SK-N-SH (cell line): ENCODE measurements at regions not wholly inside any gene's neighbourhood (a gene's known extent, or its start where the extent isn't known, plus 50 kb on each side); places are given as distances from the start of the nearest gene placed in this dataset.

ENCODE experiments used
- CTCF ChIA-PET: fragments of 300-600, 350-600 bp; formaldehyde crosslinking; extraction: SDS; loops from one replicate; lab custom pipeline; 2021; lab: Yijun Ruan, JAX
- POLR2A ChIA-PET: fragments of 350-600 bp; sonication (Branson Sonifier 250); formaldehyde crosslinking; extraction: SDS; loops from one replicate; lab custom pipeline; 2020; ENCODE audit warnings: antibody characterized with exemption, inconsistent platforms; lab: Yijun Ruan, JAX
- DNase-seq: peaks from one replicate; pipeline ENCODE4 v3.0.0; 2012
- H2AFZ ChIP-seq: fragments of 200-600 bp; sonication (generic); 2 replicates; pipeline ENCODE4 v1.8.1; 2016; ENCODE audit warnings: antibody characterized with exemption, mild to moderate bottlenecking, low read depth
- H3F3A ChIP-seq: fragments of 200-600 bp; sonication (generic); replicated peaks from 2 replicates; pipeline ENCODE3; 2016; ENCODE audit warnings: antibody characterized with exemption, mild to moderate bottlenecking; ENCODE audit not compliant: insufficient read depth
- H3K27ac ChIP-seq, 2 experiments: fragments of 200-500 bp in 1 of 2; fragments of 200-600 bp in 1 of 2; sonication (Bioruptor generic) in 1 of 2; sonication (generic), shearing (Covaris generic) in 1 of 2; 2 replicates each; pipeline versions ENCODE4 v1.5.1 to v1.6.1; 2014 to 2016; ENCODE audit warnings: low read depth in 2 of 2, inconsistent platforms in 1 of 2, low read length in 1 of 2, mild to moderate bottlenecking in 1 of 2, mixed read lengths in 1 of 2
- H3K27me3 ChIP-seq: fragments of 200-600 bp; sonication (generic), shearing (Covaris generic); 2 replicates; pipeline ENCODE4 v1.6.1; 2016; ENCODE audit warnings: mixed run types; ENCODE audit not compliant: insufficient read depth
- H3K36me3 ChIP-seq, 2 experiments: fragments of 200-500 bp in 1 of 2; fragments of 200-600 bp in 1 of 2; sonication (Bioruptor generic) in 1 of 2; sonication (generic) in 1 of 2; replicated peaks in 1 of 2; 2 replicates each; pipeline versions ENCODE3 to v1.5.1; 2014 to 2016; ENCODE audit warnings: low read length in 1 of 2, mild to moderate bottlenecking in 1 of 2; ENCODE audit not compliant: insufficient read depth in 2 of 2, control insufficient read depth in 1 of 2
- H3K4me1 ChIP-seq, 2 experiments: fragments of 200-500 bp in 1 of 2; fragments of 200-600 bp in 1 of 2; sonication (Bioruptor generic) in 1 of 2; sonication (generic), shearing (Covaris generic) in 1 of 2; 2 replicates each; pipeline versions ENCODE4 v1.5.1 to v1.6.1; 2014 to 2016; ENCODE audit warnings: low read depth in 1 of 2, low read length in 1 of 2, mixed run types in 1 of 2; ENCODE audit not compliant: insufficient read depth in 2 of 2, control insufficient read depth in 1 of 2
- H3K4me2 ChIP-seq: fragments of 200-600 bp; sonication (generic), shearing (Covaris generic); 2 replicates; pipeline ENCODE4 v1.6.1; 2017; ENCODE audit warnings: mixed run types
- H3K4me3 ChIP-seq, 2 experiments: fragments of 200-500 bp in 1 of 2; fragments of 200-600 bp in 1 of 2; sonication (Bioruptor generic) in 1 of 2; sonication (generic), shearing (Covaris generic) in 1 of 2; 2 replicates each; pipeline versions ENCODE4 v1.5.1 to v1.8.1; 2014 to 2016; ENCODE audit warnings: low read depth in 2 of 2, inconsistent platforms in 1 of 2, low read length in 1 of 2, mild to moderate bottlenecking in 1 of 2, mixed read lengths in 1 of 2, moderate library complexity in 1 of 2
- H3K79me2 ChIP-seq: fragments of 200-600 bp; sonication (generic); 2 replicates; pipeline ENCODE4 v1.8.1; 2017; ENCODE audit warnings: mild to moderate bottlenecking; ENCODE audit not compliant: insufficient read depth
- H3K9ac ChIP-seq: fragments of 200-600 bp; sonication (generic); 2 replicates; pipeline ENCODE4 v1.6.1; 2017; ENCODE audit warnings: mixed run types
- H3K9me2 ChIP-seq: fragments of 200-600 bp; sonication (generic); 2 replicates; pipeline ENCODE4 v1.6.1; 2017; ENCODE audit warnings: mixed run types
- H3K9me3 ChIP-seq: fragments of 200-600 bp; sonication (generic); 2 replicates; pipeline ENCODE4 v1.6.1; 2017; ENCODE audit warnings: mixed run types, mild to moderate bottlenecking, moderate library complexity
- H4K20me1 ChIP-seq: fragments of 200-600 bp; sonication (generic); 2 replicates; pipeline ENCODE4 v1.6.1; 2017; ENCODE audit warnings: mild to moderate bottlenecking, mixed run types; ENCODE audit not compliant: insufficient read depth
- CHD2 ChIP-seq: fragments of 150-350 bp; IDR thresholded peaks from 2 replicates; pipeline ENCODE4 v1.6.1; 2018; ENCODE audit warnings: low read length; ENCODE audit not compliant: partially characterized antibody
- CTCF ChIP-seq: fragments of 200-600 bp; sonication (generic); IDR thresholded peaks from 2 replicates; pipeline ENCODE4 v1.6.1; 2017; ENCODE audit warnings: antibody characterized with exemption, mild to moderate bottlenecking, moderate library complexity
- ELF1 ChIP-seq: IDR thresholded peaks from 2 replicates; pipeline ENCODE4 v1.4.0; 2012
- FOXJ3 ChIP-seq: sonication (generic); formaldehyde crosslinking; IDR thresholded peaks from 2 replicates; pipeline ENCODE4 v1.5.1; 2020; ENCODE audit warnings: mild to moderate bottlenecking, missing genetic modification reagents
- GATA2 ChIP-seq: sonication (generic); formaldehyde crosslinking; IDR thresholded peaks from 2 replicates; pipeline ENCODE4 v1.5.0; 2020; ENCODE audit warnings: mild to moderate bottlenecking, missing genetic modification reagents
- NFIC ChIP-seq: IDR thresholded peaks from 2 replicates; pipeline ENCODE4 v1.4.0; 2012; ENCODE audit warnings: borderline replicate concordance
- NRF1 ChIP-seq: IDR thresholded peaks from 2 replicates; pipeline ENCODE4 v1.6.1; 2012; ENCODE audit warnings: low read depth, mild to moderate bottlenecking, low read length
- PBX3 ChIP-seq: IDR thresholded peaks from 2 replicates; pipeline ENCODE4; 2012
- REST ChIP-seq: IDR thresholded peaks from 2 replicates; pipeline ENCODE4 v1.6.1; 2012; ENCODE audit warnings: mild to moderate bottlenecking, low read depth, low read length, moderate library complexity
- RFX5 ChIP-seq: IDR thresholded peaks from 2 replicates; pipeline ENCODE4 v1.6.1; 2012; ENCODE audit warnings: mild to moderate bottlenecking, improper control_type of control experiment, low read length
- SIN3A ChIP-seq: IDR thresholded peaks from 2 replicates; pipeline ENCODE4 v1.6.1; 2012; ENCODE audit warnings: low read depth, mild to moderate bottlenecking, low read length, moderate library complexity, borderline replicate concordance
- TEAD4 ChIP-seq: IDR thresholded peaks from 2 replicates; pipeline ENCODE4 v1.4.0; 2012; ENCODE audit warnings: mild to moderate bottlenecking, borderline replicate concordance; ENCODE audit not compliant: insufficient read depth
- USF1 ChIP-seq: IDR thresholded peaks from 2 replicates; pipeline ENCODE4 v1.4.0; 2012; ENCODE audit warnings: low read depth, borderline replicate concordance
- ZBTB33 ChIP-seq: IDR thresholded peaks from 2 replicates; pipeline ENCODE4 v1.4.0; 2012; ENCODE audit warnings: low read depth, borderline replicate concordance
- WGBS: methylation state at CpG from one replicate; pipeline ENCODE4 v1.1.6; 2017; ENCODE audit warnings: low lambda C conversion rate; 5-methylcytosine and 5-hydroxymethylcytosine counted together

GRCh38 chr13:56168581-56168980 lies 972.1 kb upstream of the PRR20A start (continued):
- TF ChIP-seq ZBTB33: no peak
- no peak for TF ChIP-seq USF1
- TF ChIP-seq SIN3A: no peak
- TF ChIP-seq GATA2 (CRISPR knock-in tag): no peak
- TF ChIP-seq TEAD4: no peak
- TF ChIP-seq, all 33 proteins: peak for 0

GRCh38 chr13:56173346-56173745 lies 967.4 kb upstream of the PRR20A start:
- Histone ChIP-seq H3K79me2 (no peaks in the 10 kb centered on the region), H3K9me3 (no peaks in the 10 kb centered on the region), H4K20me1 (no peaks in the 10 kb centered on the region), H3K4me2 (no peak overlapping the region), H3K4me3 (no peak overlapping the region), H3K27me3 (no peaks in the 10 kb centered on the region), H3K36me3 (no peaks in the 10 kb centered on the region), H3K27ac (no peak overlapping the region), H3K9me2 (no peaks in the 10 kb centered on the region), H3K9ac (no peak overlapping the region), H3F3A (no peaks in the 10 kb centered on the region), H2AFZ (no peak overlapping the region), H3K4me1 (no peaks in the 10 kb centered on the region)
- POLR2A ChIA-PET: no interaction called here
- WGBS: 6% methylated on average over 2 of the region's 2 CpGs
- TF ChIP-seq NFIC: no peak
- no peak for TF ChIP-seq FOXJ3 (CRISPR knock-in tag)
- no peak for TF ChIP-seq CHD2
- TF ChIP-seq PBX3: no peak
- TF ChIP-seq ELF1: no peak
- CTCF ChIA-PET: no interaction called here
- no peak for DNase-seq

GRCh38 chr13:56182598-56182997 lies 958.1 kb upstream of the PRR20A start:
- DNase-seq: no peak
- TF ChIP-seq NRF1: no peak
- TF ChIP-seq FOXJ3 (CRISPR knock-in tag): no peak
- TF ChIP-seq USF1: no peak
- no peak for TF ChIP-seq REST
- no peak for TF ChIP-seq CTCF
- no peak for TF ChIP-seq RFX5
- no peak for TF ChIP-seq CHD2
- TF ChIP-seq SIN3A: no peak

More at GRCh38 chr13:56182598-56182997, 958.1 kb upstream of the PRR20A start:
- CTCF ChIA-PET: no interaction called here
- H2AFZ ChIP-seq: no peak overlapping the region
- H3K27ac ChIP-seq: no peak overlapping the region
- H3K27me3 ChIP-seq: no peaks in the 10 kb centered on the region
- WGBS: 7% methylated on average over 3 of the region's 3 CpGs
- H3K9ac ChIP-seq: no peak overlapping the region
- no peaks in the 10 kb centered on the region for H3K36me3 ChIP-seq
- peaks cover 4% of the 10 kb centered on the region; the same call in 1 of the 2 replicates for H3K9me3 ChIP-seq
- H3K79me2 ChIP-seq: no peaks in the 10 kb centered on the region
- no peak overlapping the region for H3K4me3 ChIP-seq
- no peaks in the 10 kb centered on the region for H4K20me1 ChIP-seq
- H3K9me2 ChIP-seq: no peaks in the 10 kb centered on the region
- no peak overlapping the region for H3K4me2 ChIP-seq
- POLR2A ChIA-PET: no interaction called here
- H3F3A ChIP-seq: no peaks in the 10 kb centered on the region
- H3K4me1 ChIP-seq: no peaks in the 10 kb centered on the region
